Kidney epithelial cell (primary cell): ENCODE measurements at regions not wholly inside any gene's neighbourhood (a gene's known extent, or its start where the extent isn't known, plus 50 kb on each side); places are given as distances from the start of the nearest gene placed in this dataset.

ENCODE experiments used
- DNase-seq: peaks from one replicate; pipeline ENCODE4 v3.0.0-alpha.2; 2010; ENCODE audit warnings: low read depth
- H3K27me3 ChIP-seq: 2 replicates; pipeline ENCODE4 v1.6.0; 2011; ENCODE audit warnings: low read length; ENCODE audit not compliant: control insufficient read depth, insufficient read depth
- H3K36me3 ChIP-seq: 2 replicates; pipeline ENCODE4 v1.5.1; 2011; ENCODE audit warnings: low read length; ENCODE audit not compliant: control insufficient read depth, insufficient read depth
- H3K4me3 ChIP-seq: 2 replicates; pipeline ENCODE4 v1.5.1; 2011; ENCODE audit warnings: low read depth, mild to moderate bottlenecking, control low read depth, low read length
- CTCF ChIP-seq: IDR thresholded peaks from 2 replicates; pipeline ENCODE4 v1.5.1; 2011; ENCODE audit warnings: mild to moderate bottlenecking, moderate library complexity, low read length, control low read depth, inconsistent platforms; ENCODE audit not compliant: insufficient read depth, poor library complexity, severe bottlenecking

GRCh38 chr5:138643040-138643791 is 68.0 kb upstream of the HSPA9 start:
- DNase-seq: no peak
- Histone ChIP-seq H3K27me3 (peaks cover 30% of the 10 kb centered on the region), H3K4me3 (no peak overlapping the region), H3K36me3 (no peaks in the 10 kb centered on the region)
- TF ChIP-seq CTCF: peak; percentile 6

DNA sequence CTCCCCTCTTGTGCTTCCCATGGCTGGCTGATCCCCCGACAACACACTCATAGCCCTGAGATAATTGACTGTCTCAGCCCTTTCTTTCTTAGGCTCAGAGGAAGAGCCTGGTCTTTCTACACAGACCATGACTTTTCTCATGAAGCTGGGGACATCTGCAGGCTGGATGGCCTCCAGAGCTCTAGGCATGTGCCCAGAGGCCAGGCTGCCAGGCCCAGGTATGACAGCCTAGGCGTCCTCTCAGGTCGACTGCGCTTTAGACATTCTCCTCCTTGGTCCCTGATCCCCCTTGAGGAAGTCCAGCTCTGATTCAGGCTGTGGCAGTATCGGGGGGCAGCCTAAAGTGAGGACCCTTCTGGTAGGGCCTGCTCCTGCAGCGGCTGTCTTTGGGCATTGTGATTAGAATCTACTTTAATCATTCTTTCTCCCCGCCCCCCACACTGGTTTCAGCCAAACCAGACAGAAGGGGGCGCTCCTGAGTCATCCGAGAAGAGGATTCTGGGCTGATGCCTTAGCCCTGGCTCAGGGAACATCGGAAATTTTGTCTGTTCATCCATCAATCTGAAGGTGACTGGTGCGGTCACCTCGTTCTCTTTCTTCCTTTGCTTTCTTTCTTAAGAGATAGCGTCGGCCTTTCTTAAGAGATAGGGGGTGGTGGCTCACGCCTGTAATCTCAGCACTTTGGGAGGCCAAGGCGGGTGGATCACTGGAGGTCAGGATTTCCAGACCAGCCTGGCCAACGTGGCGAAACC is 66.5 kb upstream of the HSPA9 start:
- Histone ChIP-seq H3K4me3 (no peak overlapping the region), H3K27me3 (peaks cover 23% of the 10 kb centered on the region), H3K36me3 (no peaks in the 10 kb centered on the region)
- peak; percentile 71 for TF ChIP-seq CTCF
- DNase-seq: no peak

- TF ChIP-seq CTCF: no peak
- Histone ChIP-seq H3K27me3 (peaks cover 17% of the 10 kb centered on the region), H3K4me3 (no peak overlapping the region), H3K36me3 (no peaks in the 10 kb centered on the region)
- DNase-seq: no peak
Observed at GRCh38 chr5:138640646-138641254, 65.5 kb upstream of the HSPA9 start.

- H3K4me3 ChIP-seq: no peak overlapping the region
- H3K27me3 ChIP-seq: peaks cover 17% of the 10 kb centered on the region
Observed at GRCh38 chr5:138640138-138640537, 64.9 kb upstream of the HSPA9 start.

DNA sequence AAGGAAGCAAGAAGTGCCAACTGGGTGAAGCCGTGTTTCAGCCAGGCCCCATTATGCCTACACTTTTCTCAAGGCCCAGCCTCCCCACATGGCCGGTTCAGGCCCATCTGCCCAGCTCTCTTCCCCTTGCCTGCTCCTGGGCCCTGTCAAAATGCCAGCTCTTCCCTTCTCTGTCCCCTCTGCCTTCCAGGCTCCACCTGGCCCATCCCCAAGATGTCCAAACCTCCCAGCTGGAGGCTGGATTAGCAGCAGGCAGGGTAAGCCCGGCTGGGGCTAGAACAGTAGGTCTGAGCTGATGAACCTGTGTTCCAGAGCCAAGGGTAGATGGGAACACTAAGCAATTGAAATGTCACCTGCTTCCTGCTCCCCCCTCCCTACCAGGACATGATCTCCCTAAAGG is 64.1 kb upstream of the HSPA9 start:
- no peaks in the 10 kb centered on the region for H3K36me3 ChIP-seq
- no peak for DNase-seq
- TF ChIP-seq CTCF: no peak

More at GRCh38 chr5:138640138-138640537, 64.9 kb upstream of the HSPA9 start:
- H3K36me3 ChIP-seq: no peaks in the 10 kb centered on the region
- no peak for TF ChIP-seq CTCF
- DNase-seq: no peak

More for the DNA sequence above, 64.1 kb upstream of the HSPA9 start:
- peaks cover 17% of the 10 kb centered on the region for H3K27me3 ChIP-seq
- H3K4me3 ChIP-seq: no peak overlapping the region
